H1 (cell line): ENCODE measurements at regions not wholly inside any gene's neighbourhood (a gene's known extent, or its start where the extent isn't known, plus 50 kb on each side); places are given as distances from the start of the nearest gene placed in this dataset.

Experiments used
- CTCF ChIA-PET: fragments of 300-600 bp; sonication (Branson Sonifier 250); formaldehyde crosslinking; loops from one replicate; lab custom pipeline; 2021; ENCODE audit not compliant: partially characterized antibody; lab: Charles Lee
- POLR2A ChIA-PET: fragments of 300-600 bp; sonication (Branson Sonifier 250); formaldehyde crosslinking; loops from one replicate; lab custom pipeline; 2021; ENCODE audit warnings: inconsistent platforms; ENCODE audit not compliant: partially characterized antibody; lab: Charles Lee
- DNase-seq, 2 experiments: peaks; one replicate each; pipeline versions ENCODE4 v3.0.0 to v3.0.0-alpha.2; 2010 to 2022; ENCODE audit warnings: low spot score in 2 of 2, low read depth in 1 of 2, mixed read lengths in 1 of 2
- FAIRE-seq: peaks from 2 replicates; lab custom pipeline; 2011; peaks lifted over from hg19 to GRCh38; lab: Jason Lieb, UNC
- H2AFZ ChIP-seq: 2 replicates; pipeline ENCODE4 v1.8.1; 2012; ENCODE audit warnings: low read length, inconsistent platforms
- H2AK5ac ChIP-seq: 2 replicates; pipeline ENCODE4 v1.6.1; 2013; ENCODE audit warnings: low read depth, low read length
- H2BK120ac ChIP-seq: replicated peaks from 2 replicates; pipeline ENCODE3; 2013; ENCODE audit warnings: low read depth, low read length, inconsistent platforms
- H2BK12ac ChIP-seq: 2 replicates; pipeline ENCODE4 v1.6.1; 2013; ENCODE audit warnings: low read depth, low read length
- H2BK15ac ChIP-seq: 2 replicates; pipeline ENCODE4 v1.6.1; 2013; ENCODE audit warnings: low read length
- H2BK20ac ChIP-seq: 2 replicates; pipeline ENCODE4 v1.6.1; 2013; ENCODE audit warnings: low read length
- H2BK5ac ChIP-seq: 2 replicates; pipeline ENCODE4 v1.6.1; 2013; ENCODE audit warnings: low read depth, low read length
- H3K14ac ChIP-seq: 2 replicates; pipeline ENCODE4 v1.6.1; 2013; ENCODE audit warnings: inconsistent platforms; ENCODE audit not compliant: insufficient read length
- H3K18ac ChIP-seq: 2 replicates; pipeline ENCODE4 v1.6.1; 2013; ENCODE audit warnings: low read length; ENCODE audit errors: extremely low read depth
- H3K23ac ChIP-seq: 2 replicates; pipeline ENCODE4 v1.6.1; 2013; ENCODE audit warnings: inconsistent platforms; ENCODE audit not compliant: insufficient read length
- H3K23me2 ChIP-seq: 2 replicates; pipeline ENCODE4 v1.6.1; 2013; ENCODE audit warnings: low read depth, low read length
- H3K27ac ChIP-seq: 2 replicates; pipeline ENCODE4 v1.6.1; 2011; ENCODE audit warnings: low read depth, low read length, inconsistent platforms
- H3K27me3 ChIP-seq, 4 experiments: replicated peaks in 1 of 4; 1 replicate in 1 of 4; 2 replicates in 3 of 4; pipeline versions ENCODE4 v1.6.1 to v1.8.1; 2011 to 2013; ENCODE audit warnings: low read length in 3 of 4, mild to moderate bottlenecking in 3 of 4, inconsistent platforms in 2 of 4, mixed read lengths in 2 of 4, moderate library complexity in 1 of 4; ENCODE audit not compliant: control insufficient read depth in 3 of 4, insufficient read depth in 3 of 4; ENCODE audit errors: extremely low read depth in 1 of 4
- H3K36me3 ChIP-seq, 4 experiments: 2 replicates each; pipeline versions ENCODE4 v1.6.1 to v1.8.1; 2011 to 2013; ENCODE audit warnings: mild to moderate bottlenecking in 4 of 4, low read length in 3 of 4, moderate library complexity in 2 of 4, control low read depth in 1 of 4, inconsistent platforms in 1 of 4; ENCODE audit not compliant: insufficient read depth in 4 of 4, control insufficient read depth in 2 of 4
- H3K4ac ChIP-seq: replicated peaks from 2 replicates; pipeline ENCODE3; 2013; ENCODE audit warnings: low read length, low read depth, mixed read lengths, inconsistent platforms; ENCODE audit not compliant: insufficient read length
- H3K4me1 ChIP-seq, 4 experiments: replicated peaks in 1 of 4; 1 replicate in 1 of 4; 2 replicates in 3 of 4; pipeline versions ENCODE4 v1.6.1 to v1.8.1; 2011 to 2013; ENCODE audit warnings: low read length in 3 of 4, inconsistent platforms in 2 of 4, mixed read lengths in 1 of 4; ENCODE audit not compliant: insufficient read depth in 4 of 4, control insufficient read depth in 3 of 4
- H3K4me2 ChIP-seq, 2 experiments: 2 replicates each; pipeline versions ENCODE4 v1.6.1 to v1.8.1; 2011 to 2013; ENCODE audit warnings: low read depth in 2 of 2, low read length in 2 of 2, control low read depth in 1 of 2, inconsistent platforms in 1 of 2, mild to moderate bottlenecking in 1 of 2; ENCODE audit not compliant: insufficient read depth in 1 of 2
- H3K4me3 ChIP-seq, 4 experiments: fragments of 200-600, 300-600 bp in 1 of 4; sonication (generic), shearing (Covaris generic), sonication (Bioruptor Twin) in 1 of 4; 2 replicates each; pipeline versions ENCODE4 v1.5.1 to v1.8.1; 2011 to 2016; ENCODE audit warnings: low read length in 4 of 4, low read depth in 3 of 4, control low read depth in 2 of 4, inconsistent platforms in 2 of 4, mild to moderate bottlenecking in 2 of 4, mixed read lengths in 1 of 4, moderate library complexity in 1 of 4; ENCODE audit not compliant: insufficient read depth in 2 of 4; ENCODE audit errors: extremely low read depth in 1 of 4
- H3K56ac ChIP-seq: replicated peaks from 2 replicates; pipeline ENCODE3; 2013; ENCODE audit warnings: low read depth, mild to moderate bottlenecking, mixed read lengths, low read length, inconsistent platforms; ENCODE audit not compliant: insufficient read length
- H3K79me1 ChIP-seq: 2 replicates; pipeline ENCODE4 v1.6.1; 2013; ENCODE audit warnings: low read depth, low read length, control low read depth
- H3K79me2 ChIP-seq, 2 experiments: 2 replicates each; pipeline versions ENCODE4 v1.6.1 to v1.8.1; 2012 to 2013; ENCODE audit warnings: low read length in 2 of 2, mild to moderate bottlenecking in 2 of 2, inconsistent platforms in 1 of 2; ENCODE audit not compliant: insufficient read depth in 2 of 2, control insufficient read depth in 1 of 2
- H3K9ac ChIP-seq, 4 experiments: replicated peaks in 1 of 4; 1 replicate in 1 of 4; 2 replicates in 3 of 4; pipeline versions ENCODE4 v1.6.1 to v1.8.1; 2011 to 2013; ENCODE audit warnings: low read depth in 3 of 4, low read length in 3 of 4, control low read depth in 2 of 4, mild to moderate bottlenecking in 2 of 4, moderate library complexity in 2 of 4, inconsistent platforms in 1 of 4; ENCODE audit errors: extremely low read depth in 1 of 4
- H3K9me3 ChIP-seq, 2 experiments: 2 replicates each; pipeline versions ENCODE4 v1.6.1 to v1.8.1; 2012 to 2013; ENCODE audit warnings: mild to moderate bottlenecking in 2 of 2, moderate library complexity in 2 of 2, control low read depth in 1 of 2, inconsistent platforms in 1 of 2, low read depth in 1 of 2, low read length in 1 of 2, mixed read lengths in 1 of 2; ENCODE audit not compliant: insufficient read depth in 2 of 2
- H4K20me1 ChIP-seq, 2 experiments: replicated peaks in 1 of 2; 2 replicates each; pipeline versions ENCODE3 to v1.8.1; 2011 to 2013; ENCODE audit warnings: inconsistent platforms in 2 of 2, low read length in 2 of 2, mild to moderate bottlenecking in 1 of 2; ENCODE audit not compliant: insufficient read depth in 2 of 2, control insufficient read depth in 1 of 2
- H4K5ac ChIP-seq: 2 replicates; pipeline ENCODE4 v1.6.1; 2013; ENCODE audit warnings: low read length, low read depth, mixed read lengths, inconsistent platforms; ENCODE audit not compliant: insufficient read length
- H4K8ac ChIP-seq: 2 replicates; pipeline ENCODE4 v1.8.0; 2013; ENCODE audit warnings: mild to moderate bottlenecking, moderate library complexity, low read length, inconsistent platforms; ENCODE audit not compliant: insufficient read depth; ENCODE audit errors: extremely low read depth
- H4K91ac ChIP-seq: replicated peaks from 2 replicates; pipeline ENCODE3; 2013; ENCODE audit warnings: low read length, mixed read lengths, inconsistent platforms; ENCODE audit not compliant: insufficient read length
- CTBP2 ChIP-seq: IDR thresholded peaks from 2 replicates; pipeline ENCODE4 v1.7.0; 2011; ENCODE audit warnings: borderline replicate concordance, mild to moderate bottlenecking, moderate library complexity, mixed read lengths, low read length; ENCODE audit not compliant: insufficient read depth, insufficient read length
- EP300 ChIP-seq, 2 experiments: IDR thresholded peaks; 1 replicate in 1 of 2; 2 replicates in 1 of 2; pipeline ENCODE4 v1.6.1; 2011 to 2012; ENCODE audit warnings: low read depth in 2 of 2, low read length in 2 of 2, mild to moderate bottlenecking in 2 of 2, borderline replicate concordance in 1 of 2, inconsistent platforms in 1 of 2, moderate library complexity in 1 of 2
- SP2 ChIP-seq: IDR thresholded peaks from 2 replicates; pipeline ENCODE4 v1.6.1; 2012; ENCODE audit warnings: mild to moderate bottlenecking, low read length, inconsistent platforms
- YY1 ChIP-seq: IDR thresholded peaks from 2 replicates; pipeline ENCODE4 v1.6.1; 2011; ENCODE audit warnings: low read depth, mild to moderate bottlenecking, low read length
- WGBS, 2 experiments: shearing (Covaris generic) in 1 of 2; methylation state at CpG; one replicate each; pipeline versions ENCODE4 v1.1.6 to v1.1.7; 2013 to 2015; ENCODE audit warnings: low lambda C conversion rate in 2 of 2, mixed read lengths in 2 of 2, inconsistent platforms in 1 of 2, low coverage in 1 of 2, missing lambda C conversion rate in 1 of 2; ENCODE audit not compliant: insufficient replicate concordance in 2 of 2, insufficient coverage in 1 of 2, insufficient read length in 1 of 2; ENCODE audit errors: extremely low coverage in 1 of 2, missing lambda C conversion rate in 1 of 2; 5-methylcytosine and 5-hydroxymethylcytosine counted together

DNA sequence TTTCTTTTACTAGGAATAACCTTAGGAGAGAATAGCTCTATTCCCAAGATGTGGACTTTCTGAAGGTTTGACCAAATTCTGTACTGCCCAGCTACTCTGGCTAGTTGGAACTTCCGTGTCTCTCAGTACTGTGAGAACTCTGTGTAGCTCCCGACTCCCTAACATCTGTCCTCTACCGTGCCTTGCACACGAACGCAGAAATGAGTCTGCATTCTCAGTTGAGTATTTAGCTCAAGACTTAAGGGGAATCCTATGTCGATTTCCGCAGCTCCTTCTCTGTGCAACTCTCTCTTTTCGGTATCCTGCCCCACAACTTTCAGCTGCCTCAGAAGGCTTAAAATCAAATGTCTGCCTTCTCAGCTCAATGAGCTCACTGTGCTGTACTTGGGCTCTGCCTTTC is 86.7 kb upstream of the EPHB3 start:
- H2BK20ac ChIP-seq: no peak overlapping the region
- no peak overlapping the region for H3K4me2 ChIP-seq
- H2BK5ac ChIP-seq: no peak overlapping the region
- no peak overlapping the region for H4K8ac ChIP-seq
- H3K18ac ChIP-seq: no peak overlapping the region
- H3K36me3 ChIP-seq: no peaks in the 10 kb centered on the region
- no peak overlapping the region for H2BK15ac ChIP-seq
- H3K56ac ChIP-seq: no peak overlapping the region
- H3K23ac ChIP-seq: no peak overlapping the region
- FAIRE-seq (no peak), DNase-seq (no peak)
- H2AK5ac ChIP-seq: no peak overlapping the region
- no peaks in the 10 kb centered on the region for H3K4me1 ChIP-seq
- POLR2A ChIA-PET: interaction anchor here (2.0 kb wide), 1 partner anchor 51 kb away, joined by 4 read pairs; no protein-coding TSS in a partner anchor
- no peak overlapping the region for H3K4ac ChIP-seq
- no peak overlapping the region for H3K4me3 ChIP-seq
- no peaks in the 10 kb centered on the region for H4K20me1 ChIP-seq
- H3K27ac ChIP-seq: no peak overlapping the region
- H3K23me2 ChIP-seq: no peaks in the 10 kb centered on the region
- no peak overlapping the region; a peak in 2 of 7 replicates for H3K9ac ChIP-seq
- H4K91ac ChIP-seq: no peak overlapping the region
- no peak overlapping the region for H2AFZ ChIP-seq
- H3K79me2 ChIP-seq: no peaks in the 10 kb centered on the region
- no peaks in the 10 kb centered on the region for H3K27me3 ChIP-seq
- CTCF ChIA-PET: interaction anchor here (0.5 to 7.9 kb wide), 18 partner anchors 9 to 334 kb away, joined by 3 to 69 read pairs (median 3); no protein-coding TSS in a partner anchor
- no peak overlapping the region for H4K5ac ChIP-seq
- TF ChIP-seq CTBP2 (no peak), EP300 (IDR thresholded peaks at IDR 0.05; ENCODE audit: borderline replicate concordance in 1 of 2, low read depth in 2 of 2, low read length in 2 of 2) (no peak), SP2 (no peak), YY1 (no peak)
- no peak overlapping the region for H3K14ac ChIP-seq
- H3K79me1 ChIP-seq: no peaks in the 10 kb centered on the region
- no peak overlapping the region for H2BK12ac ChIP-seq
- 95% methylated on average over 8 of the region's 8 CpGs; no CpG with 5 or more reads in 1 of the 2 experiments for WGBS, 2 experiments
- H3K9me3 ChIP-seq: no peaks in the 10 kb centered on the region
- H2BK120ac ChIP-seq: no peak overlapping the region
